Fibroblast of skin of scalp (primary cell): ENCODE measurements at regions not wholly inside any gene's neighbourhood (a gene's known extent, or its start where the extent isn't known, plus 50 kb on each side); places are given as distances from the start of the nearest gene placed in this dataset.
"Not testable (repeated sequence)": the region's sequence is repeated elsewhere in the genome, so short reads cannot be mapped to it uniquely, and the experiment has no call there.

Source experiments
- DNase-seq: peaks from one replicate; pipeline ENCODE4 v3.0.0-alpha.2; 2013

DNA sequence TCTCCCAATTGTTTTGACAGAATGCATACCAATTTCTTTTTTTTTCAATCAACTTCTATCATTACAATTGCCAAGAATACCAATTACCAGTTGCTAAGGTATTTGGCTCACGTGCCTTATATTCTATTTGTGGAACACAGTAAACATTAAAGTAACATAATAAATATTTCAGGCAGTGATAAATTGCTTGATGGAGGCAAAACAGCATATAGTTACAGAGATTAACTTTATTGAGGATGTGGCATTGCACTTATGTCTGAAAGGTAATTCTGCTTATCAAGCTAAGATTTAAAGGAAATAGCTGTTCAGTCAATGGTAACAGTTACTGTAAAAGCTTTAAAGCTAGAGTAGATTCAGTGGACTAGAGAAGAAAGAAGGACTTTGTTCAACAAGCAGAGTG, 1107.8 kb downstream of the FSCB start:
- no peak for DNase-seq

GRCh38 chr14:43370565-43370896, 1136.6 kb downstream of the FSCB start:
- DNase-seq: not testable (repeated sequence)

GRCh38 chr14:43369710-43370564, 1137.1 kb downstream of the FSCB start:
- DNase-seq: no peak

DNA sequence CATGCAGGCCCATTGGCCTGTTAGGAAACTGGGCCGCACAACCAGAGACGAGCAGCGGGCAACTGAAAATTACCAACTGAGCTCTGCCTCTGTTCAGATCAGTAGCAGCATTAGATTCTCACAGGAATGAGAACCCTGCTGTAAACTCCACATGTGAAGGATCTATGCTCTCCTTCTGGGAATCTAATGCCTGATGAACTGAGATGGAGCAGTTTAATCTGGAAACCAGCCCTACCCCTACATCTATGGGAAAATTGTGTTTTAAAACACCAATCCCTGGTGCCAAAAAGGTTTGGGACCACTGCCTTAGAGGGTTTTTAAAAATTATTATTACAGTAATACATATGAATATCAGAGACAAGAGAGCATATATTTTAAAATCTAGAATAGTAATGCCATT, 1144.5 kb downstream of the FSCB start:
- no peak for DNase-seq

DNA sequence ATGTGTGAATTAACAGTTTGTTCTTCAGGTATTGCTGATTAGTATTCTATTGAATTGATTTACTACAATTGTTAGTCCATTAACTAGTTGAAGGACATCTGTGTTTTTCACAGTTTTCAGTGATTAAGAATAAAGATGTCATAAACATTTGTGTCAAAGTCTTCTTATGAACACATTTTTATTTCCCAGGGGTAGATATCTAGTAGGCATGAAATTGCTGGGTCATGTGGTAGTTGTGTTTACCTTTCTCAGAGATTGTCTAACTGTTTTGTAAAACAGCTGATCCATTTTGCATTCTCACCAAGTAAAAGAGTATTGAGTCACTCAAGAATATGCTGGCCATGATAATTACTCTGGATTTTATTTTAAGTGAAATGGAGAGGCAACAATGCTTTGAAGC, 1145.3 kb downstream of the FSCB start:
- DNase-seq: no peak

- DNase-seq: no peak
Observed at GRCh38 chr14:43360239-43360638, 1146.8 kb downstream of the FSCB start.

DNA sequence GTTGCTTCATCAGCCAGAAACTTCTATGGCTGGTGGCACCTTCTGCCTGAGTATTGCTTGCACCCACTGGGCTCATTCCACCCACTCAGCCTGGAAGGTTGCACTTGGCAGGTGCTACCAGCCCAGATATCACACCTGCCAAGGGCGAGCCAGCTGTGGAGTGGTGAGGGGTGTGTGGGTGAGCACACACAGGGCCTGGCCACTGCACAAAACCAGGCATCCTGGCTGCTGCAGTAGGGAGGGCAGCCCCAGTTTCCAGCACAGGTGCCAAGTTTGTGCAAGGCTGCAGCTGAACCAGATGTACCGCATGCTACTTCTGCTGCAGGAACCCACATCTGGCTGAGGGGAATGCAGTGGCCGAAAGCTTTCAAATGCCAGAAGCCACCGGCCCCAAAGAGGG, 1147.8 kb downstream of the FSCB start:
- no peak for DNase-seq

DNA sequence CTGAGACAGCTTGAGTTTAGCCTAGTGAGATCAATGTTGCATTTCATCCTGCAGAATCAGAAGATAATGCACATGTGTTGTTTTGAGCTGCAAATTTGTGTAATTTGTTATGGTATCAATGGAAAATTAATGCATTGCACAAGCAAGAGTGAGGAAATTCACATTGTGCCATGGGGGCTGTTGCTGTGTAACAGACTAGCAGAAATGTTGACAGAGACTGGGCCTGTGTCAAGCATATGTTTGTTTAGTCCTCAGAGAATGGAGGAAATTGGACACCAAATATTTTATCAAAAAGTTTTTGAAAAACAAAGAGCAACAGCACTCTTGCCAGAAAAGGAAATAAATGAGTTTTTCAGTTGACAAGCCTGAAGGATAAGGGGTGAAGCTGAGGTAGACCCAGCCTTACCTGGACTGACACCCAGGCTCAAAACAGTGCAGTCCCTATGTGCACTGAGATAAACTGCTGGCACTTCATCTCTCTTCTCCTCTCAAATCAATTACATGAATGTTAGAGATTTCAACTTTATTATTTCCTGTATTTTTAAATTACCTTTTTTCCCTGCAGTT, 1150.0 kb downstream of the FSCB start:
- no peak for DNase-seq

- DNase-seq: no peak
Observed at GRCh38 chr14:43356382-43356781, 1150.7 kb downstream of the FSCB start.

DNA sequence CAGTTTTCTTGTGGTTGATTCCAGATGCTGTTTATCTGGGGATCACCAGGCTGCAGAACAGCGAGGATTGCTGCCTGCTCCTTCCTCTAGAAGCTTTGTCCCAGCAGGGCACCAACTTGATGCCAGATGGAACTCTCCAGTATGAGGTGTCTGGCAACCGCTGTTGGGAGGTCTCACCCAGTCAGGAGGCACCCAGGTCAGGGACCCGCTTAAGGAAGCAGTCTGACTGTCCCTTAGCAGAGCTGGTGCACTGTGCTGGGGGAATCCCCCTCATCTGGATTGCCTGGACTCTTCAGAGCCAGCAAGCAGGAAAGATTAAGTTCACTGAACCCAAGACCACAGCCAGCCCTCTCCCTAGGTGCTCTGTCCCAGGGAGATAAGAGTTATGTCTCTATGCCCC, 1165.2 kb downstream of the FSCB start:
- no peak for DNase-seq

GRCh38 chr14:43338713-43339112, 1168.4 kb downstream of the FSCB start:
- DNase-seq: no peak

DNA sequence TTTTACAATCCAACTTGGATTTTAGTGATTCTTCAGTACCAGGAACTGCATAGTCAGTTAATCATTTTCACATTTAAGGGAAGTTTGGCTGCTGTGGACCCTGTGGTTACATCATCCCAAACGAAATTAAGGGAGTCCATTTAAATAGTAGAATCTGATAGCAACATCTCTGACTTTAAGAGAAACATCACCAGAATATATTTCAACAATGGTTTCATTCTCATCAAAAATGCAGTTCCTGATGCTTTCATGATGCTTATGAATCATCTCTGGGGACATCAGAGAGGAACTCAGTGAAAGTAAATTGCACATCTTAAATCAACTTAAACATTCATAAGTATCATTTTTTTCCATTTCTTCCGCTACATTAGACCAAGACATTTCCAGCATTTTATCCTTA, 1170.7 kb downstream of the FSCB start:
- DNase-seq: no peak

DNA sequence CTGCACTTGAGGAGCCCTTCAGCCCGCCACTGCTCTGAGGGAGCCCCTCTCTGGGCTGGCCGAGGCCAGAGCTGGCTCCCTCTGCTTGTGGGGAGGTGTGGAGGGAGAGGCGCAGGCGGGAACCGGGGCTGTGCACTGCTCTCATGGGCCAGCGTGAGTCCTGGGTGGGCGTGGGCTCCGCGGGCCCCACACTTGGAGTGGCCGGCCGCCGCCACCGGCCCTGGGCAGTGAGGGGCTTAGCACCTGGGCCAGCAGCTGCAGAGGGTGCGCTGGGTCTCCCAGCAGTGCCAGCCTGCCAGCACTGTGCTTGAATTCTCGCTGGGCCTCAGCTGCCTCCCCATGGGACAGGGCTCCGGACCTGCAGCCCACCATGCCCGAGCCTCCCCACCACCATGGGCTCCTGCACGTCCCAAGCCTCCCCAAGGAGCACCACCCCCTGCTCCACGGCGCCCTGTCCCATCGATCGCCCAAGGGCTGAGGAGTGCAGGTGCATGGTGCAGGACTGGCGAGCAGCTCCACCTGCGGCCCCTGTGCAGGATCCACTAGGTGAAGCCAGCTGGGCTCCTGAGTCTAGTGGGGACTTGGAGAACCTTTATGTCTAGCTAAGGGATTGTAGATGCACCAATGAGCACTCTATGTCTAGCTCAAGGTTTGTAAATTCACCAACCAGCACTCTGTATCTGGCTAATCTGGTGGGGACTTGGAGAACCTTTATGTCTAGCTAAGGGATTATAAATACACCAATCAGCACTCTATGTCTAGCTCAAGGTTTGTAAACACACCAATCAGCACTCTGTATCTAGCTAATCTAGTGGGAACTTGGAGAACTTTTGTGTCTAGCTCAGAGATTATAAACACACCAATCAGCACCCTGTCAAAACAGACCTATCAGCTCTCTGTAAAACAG, 1180.3 kb downstream of the FSCB start:
- not testable (repeated sequence) for DNase-seq

GRCh38 chr14:43316427-43316826, 1190.7 kb downstream of the FSCB start:
- DNase-seq: no peak

DNA sequence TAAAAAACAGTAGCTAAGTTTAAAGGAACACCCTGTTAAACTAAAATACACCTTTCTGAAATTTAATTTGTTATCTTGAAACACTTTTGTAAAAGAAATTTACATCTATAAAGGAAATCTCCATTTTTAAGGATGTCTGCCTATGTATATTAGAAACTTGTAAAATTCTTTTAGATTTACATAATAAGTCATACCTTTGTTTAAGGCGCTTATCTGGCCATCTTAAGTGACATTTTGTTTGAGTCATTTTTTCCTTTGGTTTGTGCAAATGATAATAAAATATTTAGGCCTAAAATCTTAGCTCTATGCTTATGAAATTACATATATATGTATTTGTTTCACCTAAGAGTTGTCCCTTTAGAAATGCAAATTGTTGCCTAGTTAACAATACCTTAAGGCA, 1193.4 kb downstream of the FSCB start:
- no peak for DNase-seq

GRCh38 chr14:43308421-43309110, 1198.5 kb downstream of the FSCB start:
- DNase-seq: no peak

DNA sequence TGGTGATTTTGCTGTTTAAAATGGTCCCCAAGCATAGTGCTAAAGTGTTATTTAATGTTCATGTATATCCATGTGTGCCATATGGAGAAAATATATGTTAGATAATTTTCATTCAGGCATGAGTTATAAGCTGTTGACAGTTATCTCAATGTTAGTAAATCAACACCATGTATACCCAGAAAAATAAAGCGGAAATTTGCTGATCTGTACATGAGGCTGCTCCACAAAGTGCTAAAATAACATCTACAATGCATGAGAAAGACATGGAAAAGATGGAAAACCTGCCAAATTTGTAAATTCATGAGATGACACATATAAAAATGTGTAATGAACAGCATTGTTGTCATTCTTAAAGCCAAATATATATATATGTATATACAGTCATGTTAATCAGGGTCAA, 1199.2 kb downstream of the FSCB start:
- DNase-seq: no peak

DNA sequence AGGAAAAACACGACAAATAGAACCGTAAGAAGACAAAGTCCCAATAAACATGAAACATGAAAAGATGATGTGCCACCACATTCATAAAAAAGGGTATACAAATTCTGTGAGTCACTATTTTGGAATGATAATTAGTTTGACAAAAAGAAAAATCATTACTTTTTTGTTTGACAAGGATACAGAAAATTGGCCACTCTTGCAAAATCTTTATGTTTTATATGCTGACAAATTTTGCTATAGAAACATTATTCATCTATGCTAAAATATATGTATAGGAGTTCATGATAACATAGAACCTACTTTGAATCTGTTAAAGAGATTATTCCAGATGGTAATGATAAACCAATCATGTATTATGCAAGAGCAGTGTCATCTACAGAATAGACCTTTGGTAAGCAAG, 1201.0 kb downstream of the FSCB start:
- no peak for DNase-seq

- no peak for DNase-seq
Observed at GRCh38 chr14:43297794-43298193, 1209.3 kb downstream of the FSCB start.

- not testable (repeated sequence) for DNase-seq
Observed at GRCh38 chr14:43296061-43296460, 1211.0 kb downstream of the FSCB start.

DNA sequence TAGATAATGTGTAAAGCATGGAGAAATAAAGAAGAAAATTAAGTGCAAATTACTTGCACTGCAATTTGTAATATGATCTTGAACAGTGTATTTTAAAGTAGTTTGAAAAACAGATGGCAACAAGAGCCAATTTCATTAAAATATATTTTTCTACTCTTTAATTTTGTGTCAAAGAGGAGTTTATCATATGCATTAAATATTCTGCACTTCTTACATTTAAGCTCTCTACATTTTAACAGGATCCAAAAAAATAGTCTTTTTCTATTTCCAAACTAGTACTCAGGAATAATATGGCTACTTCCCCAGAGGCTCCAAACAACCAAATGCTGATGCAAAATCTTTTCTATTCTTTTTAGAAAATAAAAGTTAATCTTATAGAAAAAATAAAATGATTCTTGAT, 1221.5 kb downstream of the FSCB start:
- DNase-seq: no peak

DNA sequence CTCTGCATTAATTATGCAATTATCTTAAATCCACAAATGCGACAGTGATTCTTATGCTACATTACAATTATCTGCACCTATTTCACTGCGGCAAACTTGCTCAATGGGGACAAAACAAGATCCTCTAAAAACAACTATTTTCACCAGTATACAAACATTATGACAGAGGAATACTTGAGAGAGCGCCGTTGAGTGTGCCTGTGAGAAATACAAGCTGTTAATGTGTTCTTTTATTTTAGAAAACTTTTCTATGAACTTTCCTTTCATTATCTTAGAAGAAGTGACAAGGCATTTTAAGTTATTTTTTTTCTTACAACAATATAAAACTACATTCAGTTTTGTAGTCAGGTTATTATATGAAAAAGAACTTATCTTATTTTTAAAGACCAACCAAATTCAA, 1247.0 kb downstream of the FSCB start:
- DNase-seq: no peak

DNA sequence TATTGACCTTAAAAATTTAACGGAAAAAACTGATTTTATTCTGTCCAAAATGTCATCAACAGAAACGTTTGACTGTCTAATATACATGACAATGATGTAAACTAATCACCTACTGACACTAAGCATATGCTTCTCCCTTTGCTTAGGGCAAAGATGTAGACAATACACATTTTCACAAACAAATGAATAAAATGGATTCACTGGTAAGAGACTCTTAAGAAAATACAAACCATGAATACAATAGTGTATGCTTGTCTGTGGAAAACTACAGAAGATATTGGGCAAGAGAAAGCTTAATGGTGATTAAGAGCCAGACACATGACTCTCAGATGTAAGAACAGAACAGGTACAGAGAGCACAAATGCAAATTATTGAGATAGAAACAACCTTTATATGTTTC, 1248.7 kb downstream of the FSCB start:
- DNase-seq: no peak
